Panc1 (cell line): ENCODE measurements at regions not wholly inside any gene's neighbourhood (a gene's known extent, or its start where the extent isn't known, plus 50 kb on each side); places are given as distances from the start of the nearest gene placed in this dataset.

ENCODE experiments used
- ATAC-seq: fragments of 200-7000 bp; cut with Tn5 transposase; 2 replicates; pipeline ENCODE4 v1.9.1; 2020; ENCODE audit warnings: mild to moderate bottlenecking, moderate library complexity
- BruUV-seq: library from RNA; stranded (reverse); fragments of 400-500 nt; replicated peaks from 2 replicates; lab custom pipeline; 2021; lab: Mats Ljungman, UMichigan
- CTCF ChIA-PET: fragments of 300-600 bp; sonication (Branson Sonifier 250); formaldehyde crosslinking; loops from one replicate; lab custom pipeline; 2022; ENCODE audit warnings: antibody characterized with exemption; lab: Charles Lee
- POLR2A ChIA-PET: fragments of 300-600 bp; sonication (Branson Sonifier 250); formaldehyde crosslinking; loops from one replicate; lab custom pipeline; 2022; ENCODE audit warnings: antibody characterized with exemption; lab: Charles Lee
- DNase-seq: peaks from one replicate; pipeline ENCODE4 v3.0.0-alpha.2; 2010; ENCODE audit warnings: low read depth, low spot score
- H3K27ac ChIP-seq: 2 replicates; pipeline ENCODE4 v1.5.1; 2011; ENCODE audit warnings: mild to moderate bottlenecking, low read length, inconsistent platforms
- H3K27me3 ChIP-seq: fragments of 200-500 bp; sonication (Bioruptor generic); 2 replicates; pipeline ENCODE4 v1.6.0; 2014; ENCODE audit warnings: low read length, inconsistent platforms; ENCODE audit not compliant: control insufficient read depth, insufficient read depth
- H3K36me3 ChIP-seq: fragments of 200-500 bp; sonication (Bioruptor generic); 2 replicates; pipeline ENCODE4 v1.5.1; 2014; ENCODE audit warnings: inconsistent platforms, mild to moderate bottlenecking, low read length, moderate library complexity; ENCODE audit not compliant: control insufficient read depth, insufficient read depth
- H3K4me1 ChIP-seq: 2 replicates; pipeline ENCODE4 v1.5.1; 2011; ENCODE audit warnings: inconsistent platforms, mild to moderate bottlenecking, low read length, moderate library complexity; ENCODE audit not compliant: control insufficient read depth, insufficient read depth
- H3K4me3 ChIP-seq, 2 experiments: 2 replicates each; pipeline ENCODE4 v1.5.1; 2011 to 2012; ENCODE audit warnings: low read depth in 2 of 2, low read length in 2 of 2, mild to moderate bottlenecking in 2 of 2, inconsistent platforms in 1 of 2, moderate library complexity in 1 of 2
- H3K9me3 ChIP-seq: fragments of 200-500 bp; sonication (Bioruptor generic); 2 replicates; pipeline ENCODE4 v1.5.1; 2014; ENCODE audit warnings: low read depth, mild to moderate bottlenecking, inconsistent platforms, low read length, moderate library complexity; ENCODE audit not compliant: control insufficient read depth, insufficient read depth
- POLR2AphosphoS5 ChIP-seq: IDR thresholded peaks from 2 replicates; pipeline ENCODE4 v1.6.1; 2012; ENCODE audit warnings: mild to moderate bottlenecking, low read depth, low read length, moderate library complexity
- SIN3A ChIP-seq: IDR thresholded peaks from 2 replicates; pipeline ENCODE4 v1.6.1; 2012; ENCODE audit warnings: low read depth, mild to moderate bottlenecking, low read length, moderate library complexity, borderline replicate concordance; ENCODE audit not compliant: insufficient read depth
- TCF7L2 ChIP-seq: IDR thresholded peaks from 2 replicates; pipeline ENCODE4 v1.6.1; 2011; ENCODE audit warnings: mild to moderate bottlenecking, low read depth, low read length, inconsistent platforms
- in situ Hi-C: cut with HindIII; loops from 2 replicates; pipeline ENCODE4 v1.10.0; 2016; ENCODE audit warnings: low sequenced_read_pairs, low pct_unique_long_range_greater_than_20kb
- intact Hi-C: fragments of 100-400 bp; cut with micrococcal nuclease; formaldehyde crosslinking; loops from one replicate; pipeline ENCODE4 v1.10.0; 2022; ENCODE audit not compliant: unreplicated experiment
- TF ChIP-seq, protein P1 (sequence below): fragments of 450-650 bp; IDR thresholded peaks from 2 replicates; pipeline ENCODE4 v1.5.1; 2017; ENCODE audit warnings: mild to moderate bottlenecking
- TF ChIP-seq, protein P2 (sequence below), 2 experiments: IDR thresholded peaks; 2 replicates each; pipeline ENCODE4 v1.6.1; 2011 to 2012; ENCODE audit warnings: low read depth in 2 of 2, control low read depth in 1 of 2, low read length in 1 of 2, mild to moderate bottlenecking in 1 of 2, moderate library complexity in 1 of 2; ENCODE audit not compliant: insufficient read depth in 1 of 2

- intact Hi-C loops = no loop called here
- Histone ChIP-seq H3K36me3 (no peaks in the 10 kb centered on the region), H3K4me1 (no peaks in the 10 kb centered on the region), H3K4me3 (no peak overlapping the region), H3K27me3 (no peaks in the 10 kb centered on the region), H3K27ac (no peak overlapping the region), H3K9me3 (no peaks in the 10 kb centered on the region)
- ATAC-seq (no peak), DNase-seq (no peak)
- CTCF ChIA-PET = no interaction called here
- POLR2A ChIA-PET = no interaction called here
- in situ Hi-C loops = no loop called here
- TF ChIP-seq POLR2AphosphoS5 = no peak
- no peak for TF ChIP-seq TCF7L2
- TF ChIP-seq, protein P1, sequence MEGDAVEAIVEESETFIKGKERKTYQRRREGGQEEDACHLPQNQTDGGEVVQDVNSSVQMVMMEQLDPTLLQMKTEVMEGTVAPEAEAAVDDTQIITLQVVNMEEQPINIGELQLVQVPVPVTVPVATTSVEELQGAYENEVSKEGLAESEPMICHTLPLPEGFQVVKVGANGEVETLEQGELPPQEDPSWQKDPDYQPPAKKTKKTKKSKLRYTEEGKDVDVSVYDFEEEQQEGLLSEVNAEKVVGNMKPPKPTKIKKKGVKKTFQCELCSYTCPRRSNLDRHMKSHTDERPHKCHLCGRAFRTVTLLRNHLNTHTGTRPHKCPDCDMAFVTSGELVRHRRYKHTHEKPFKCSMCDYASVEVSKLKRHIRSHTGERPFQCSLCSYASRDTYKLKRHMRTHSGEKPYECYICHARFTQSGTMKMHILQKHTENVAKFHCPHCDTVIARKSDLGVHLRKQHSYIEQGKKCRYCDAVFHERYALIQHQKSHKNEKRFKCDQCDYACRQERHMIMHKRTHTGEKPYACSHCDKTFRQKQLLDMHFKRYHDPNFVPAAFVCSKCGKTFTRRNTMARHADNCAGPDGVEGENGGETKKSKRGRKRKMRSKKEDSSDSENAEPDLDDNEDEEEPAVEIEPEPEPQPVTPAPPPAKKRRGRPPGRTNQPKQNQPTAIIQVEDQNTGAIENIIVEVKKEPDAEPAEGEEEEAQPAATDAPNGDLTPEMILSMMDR = no peak
- TF ChIP-seq SIN3A = no peak
- TF ChIP-seq, protein P2, sequence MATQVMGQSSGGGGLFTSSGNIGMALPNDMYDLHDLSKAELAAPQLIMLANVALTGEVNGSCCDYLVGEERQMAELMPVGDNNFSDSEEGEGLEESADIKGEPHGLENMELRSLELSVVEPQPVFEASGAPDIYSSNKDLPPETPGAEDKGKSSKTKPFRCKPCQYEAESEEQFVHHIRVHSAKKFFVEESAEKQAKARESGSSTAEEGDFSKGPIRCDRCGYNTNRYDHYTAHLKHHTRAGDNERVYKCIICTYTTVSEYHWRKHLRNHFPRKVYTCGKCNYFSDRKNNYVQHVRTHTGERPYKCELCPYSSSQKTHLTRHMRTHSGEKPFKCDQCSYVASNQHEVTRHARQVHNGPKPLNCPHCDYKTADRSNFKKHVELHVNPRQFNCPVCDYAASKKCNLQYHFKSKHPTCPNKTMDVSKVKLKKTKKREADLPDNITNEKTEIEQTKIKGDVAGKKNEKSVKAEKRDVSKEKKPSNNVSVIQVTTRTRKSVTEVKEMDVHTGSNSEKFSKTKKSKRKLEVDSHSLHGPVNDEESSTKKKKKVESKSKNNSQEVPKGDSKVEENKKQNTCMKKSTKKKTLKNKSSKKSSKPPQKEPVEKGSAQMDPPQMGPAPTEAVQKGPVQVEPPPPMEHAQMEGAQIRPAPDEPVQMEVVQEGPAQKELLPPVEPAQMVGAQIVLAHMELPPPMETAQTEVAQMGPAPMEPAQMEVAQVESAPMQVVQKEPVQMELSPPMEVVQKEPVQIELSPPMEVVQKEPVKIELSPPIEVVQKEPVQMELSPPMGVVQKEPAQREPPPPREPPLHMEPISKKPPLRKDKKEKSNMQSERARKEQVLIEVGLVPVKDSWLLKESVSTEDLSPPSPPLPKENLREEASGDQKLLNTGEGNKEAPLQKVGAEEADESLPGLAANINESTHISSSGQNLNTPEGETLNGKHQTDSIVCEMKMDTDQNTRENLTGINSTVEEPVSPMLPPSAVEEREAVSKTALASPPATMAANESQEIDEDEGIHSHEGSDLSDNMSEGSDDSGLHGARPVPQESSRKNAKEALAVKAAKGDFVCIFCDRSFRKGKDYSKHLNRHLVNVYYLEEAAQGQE (IDR thresholded peaks at IDR 0.05; ENCODE audit: insufficient read depth in 1 of 2, low read depth in 2 of 2, low read length in 1 of 2) = no peak
- BruUV-seq = no TSS peak
Measured at GRCh38 chr10:64760371-64760770, 1239.2 kb downstream of the REEP3 start.

GRCh38 chr10:64762861-64763260 is 1241.7 kb downstream of the REEP3 start:
- Histone ChIP-seq H3K27ac (no peak overlapping the region), H3K4me3 (no peak overlapping the region), H3K4me1 (no peaks in the 10 kb centered on the region), H3K36me3 (no peaks in the 10 kb centered on the region), H3K9me3 (no peaks in the 10 kb centered on the region), H3K27me3 (no peaks in the 10 kb centered on the region)
- DNase-seq = no peak
- in situ Hi-C loops = no loop called here
- intact Hi-C loops = no loop called here
- ChIA-PET POLR2A (no interaction called here), CTCF (no interaction called here)
- BruUV-seq = no TSS peak
- ATAC-seq = no peak
- TF ChIP-seq, protein P1 = no peak
- no peak for TF ChIP-seq POLR2AphosphoS5
- TF ChIP-seq TCF7L2 = no peak
- TF ChIP-seq, protein P2 (IDR thresholded peaks at IDR 0.05; ENCODE audit: insufficient read depth in 1 of 2, low read depth in 2 of 2, low read length in 1 of 2) = no peak
- TF ChIP-seq SIN3A = no peak
